Activated naive CD4-positive, alpha-beta T cell treated with anti-CD3 and anti-CD28 coated beads, Interleukin-2, amount 50 U/mL, for 24 hours (primary cell): ENCODE measurements at regions not wholly inside any gene's neighbourhood (a gene's known extent, or its start where the extent isn't known, plus 50 kb on each side); places are given as distances from the start of the nearest gene placed in this dataset.
"Not testable (repeated sequence)": the region's sequence is repeated elsewhere in the genome, so short reads cannot be mapped to it uniquely, and the experiment has no call there.

ENCODE experiments used
- H3K27ac Mint-ChIP-seq: one replicate; pipeline ENCODE4 v1.8.0; 2021; ENCODE audit warnings: mild to moderate bottlenecking, mixed read lengths
- H3K27me3 Mint-ChIP-seq: one replicate; pipeline ENCODE4 v1.8.0; 2021; ENCODE audit warnings: mixed read lengths
- H3K36me3 Mint-ChIP-seq: one replicate; pipeline ENCODE4 v1.8.0; 2021; ENCODE audit warnings: mixed read lengths
- H3K4me1 Mint-ChIP-seq: one replicate; pipeline ENCODE4 v1.8.0; 2021; ENCODE audit warnings: mixed read lengths
- H3K4me3 Mint-ChIP-seq: one replicate; pipeline ENCODE4 v1.8.0; 2021; ENCODE audit warnings: mild to moderate bottlenecking, mixed read lengths
- H3K9me3 Mint-ChIP-seq: one replicate; pipeline ENCODE4 v1.8.0; 2021; ENCODE audit warnings: mixed read lengths

DNA sequence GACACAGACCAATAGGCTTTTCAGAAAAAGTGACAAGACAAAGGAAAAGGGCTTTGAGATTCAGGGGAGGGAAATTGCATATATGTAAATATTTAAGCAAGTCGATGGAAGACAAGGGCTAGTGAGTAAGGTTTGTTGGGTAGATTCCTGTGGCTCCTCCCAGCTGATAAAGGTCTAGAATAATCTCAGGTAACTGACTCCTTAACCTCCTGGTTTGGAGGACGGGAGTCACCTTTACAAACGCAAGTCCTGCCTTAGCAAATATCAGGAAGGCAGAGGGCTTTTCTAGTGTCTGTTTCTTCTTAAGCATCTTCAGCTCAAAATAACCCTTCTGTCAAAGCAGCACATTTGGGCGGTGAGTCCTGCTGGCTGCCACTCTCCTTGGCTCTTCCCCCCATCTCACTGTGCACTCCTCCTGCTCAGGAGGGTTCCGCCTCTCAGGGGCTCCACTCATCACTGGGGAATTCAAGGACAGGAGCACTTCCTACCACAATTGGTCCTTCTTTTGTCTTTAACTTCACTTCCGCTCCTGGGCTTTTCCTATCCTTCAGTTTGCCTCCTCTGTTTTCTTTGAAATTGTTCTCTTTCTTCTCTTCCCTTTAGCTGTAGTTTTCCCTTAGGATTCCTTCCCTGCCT lies 496.3 kb upstream of the KLF6 start:
- H3K27me3 Mint-ChIP-seq: no peaks in the 10 kb centered on the region
- H3K9me3 Mint-ChIP-seq: no peaks in the 10 kb centered on the region
- peaks cover 5% of the 10 kb centered on the region for H3K4me1 Mint-ChIP-seq
- no peak overlapping the region for H3K4me3 Mint-ChIP-seq
- no peak overlapping the region for H3K27ac Mint-ChIP-seq
- H3K36me3 Mint-ChIP-seq: no peaks in the 10 kb centered on the region

DNA sequence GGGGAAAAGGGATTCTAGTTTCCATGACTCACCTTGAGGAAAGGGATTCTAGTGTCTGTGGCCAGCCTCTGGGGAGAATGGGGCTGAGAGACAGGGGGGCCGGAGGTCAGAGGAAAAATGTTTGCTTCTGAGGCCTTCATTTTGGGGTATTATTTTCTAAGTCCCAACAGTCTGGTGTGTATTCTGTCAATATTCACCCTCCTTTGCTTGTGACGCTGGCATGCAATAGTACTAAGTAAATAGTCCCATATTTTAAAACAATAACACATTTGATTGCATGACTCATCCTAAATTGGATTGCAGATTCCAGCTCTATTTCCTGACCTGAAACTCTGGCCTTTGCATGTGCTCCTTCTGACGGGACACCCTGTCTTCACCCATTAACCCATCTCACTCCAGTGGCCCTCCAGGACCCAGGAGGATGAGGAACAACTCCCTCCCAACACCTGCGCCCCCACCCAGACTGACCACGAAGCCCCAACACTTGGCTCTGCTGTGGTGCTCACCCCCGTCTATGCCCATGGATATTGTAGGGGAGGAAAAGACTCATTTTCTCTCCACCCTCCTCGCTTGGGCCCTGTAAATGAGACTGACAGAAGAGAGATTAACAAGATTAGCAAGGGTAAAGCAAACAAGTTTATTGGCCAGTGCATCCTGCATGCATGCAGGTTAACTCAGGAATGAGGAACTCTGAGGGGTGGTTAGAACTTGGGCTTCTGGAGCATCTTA lies 495.6 kb upstream of the KLF6 start:
- Mint-ChIP-seq H3K9me3 (no peaks in the 10 kb centered on the region), H3K4me3 (no peak overlapping the region), H3K4me1 (peaks cover 5% of the 10 kb centered on the region), H3K27me3 (no peaks in the 10 kb centered on the region), H3K36me3 (no peaks in the 10 kb centered on the region), H3K27ac (no peak overlapping the region)

DNA sequence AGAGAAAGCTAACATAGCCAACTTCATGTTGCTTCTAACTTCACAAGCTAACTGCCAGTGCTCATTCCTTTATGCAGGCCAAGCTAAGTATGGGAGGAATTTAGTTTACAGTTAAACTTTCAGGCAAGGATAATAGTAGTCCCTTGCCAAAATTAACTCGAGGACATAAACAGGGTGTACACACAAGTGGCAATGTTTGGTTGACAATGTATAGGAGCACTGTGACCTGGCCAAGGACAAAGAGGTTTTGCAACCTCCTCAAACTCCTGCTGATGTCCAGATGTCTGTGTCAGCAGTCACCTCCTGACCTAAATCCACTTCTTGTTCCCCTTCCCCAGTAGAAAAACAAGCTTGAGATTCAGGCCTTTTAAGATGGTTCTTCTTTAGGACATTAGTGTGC lies 494.6 kb upstream of the KLF6 start:
- H3K9me3 Mint-ChIP-seq: no peaks in the 10 kb centered on the region
- no peaks in the 10 kb centered on the region for H3K36me3 Mint-ChIP-seq

DNA sequence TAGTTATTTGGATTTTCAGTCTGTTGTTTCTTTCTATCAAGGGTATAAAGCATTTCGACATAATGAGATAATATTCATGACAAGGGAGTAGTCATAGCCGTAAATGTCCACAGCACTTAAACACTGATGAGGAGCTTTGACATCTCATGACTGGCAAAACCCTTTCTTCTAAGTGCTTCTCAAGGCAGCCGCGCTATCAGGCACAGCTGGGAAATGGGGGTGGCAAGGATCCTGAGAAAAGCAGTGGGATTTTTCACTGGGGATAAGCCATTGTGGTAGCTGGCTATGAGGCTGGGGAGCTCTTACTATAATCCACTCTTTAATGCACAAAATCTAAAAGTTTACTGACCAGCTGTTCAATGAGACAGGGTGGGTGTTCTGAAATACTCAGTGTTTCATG lies 493.2 kb upstream of the KLF6 start:
- Mint-ChIP-seq H3K36me3 (no peaks in the 10 kb centered on the region), H3K27ac (no peak overlapping the region), H3K4me3 (no peak overlapping the region), H3K4me1 (no peaks in the 10 kb centered on the region), H3K9me3 (no peaks in the 10 kb centered on the region), H3K27me3 (no peaks in the 10 kb centered on the region)

More for the DNA sequence above, 494.6 kb upstream of the KLF6 start:
- Mint-ChIP-seq H3K27me3 (no peaks in the 10 kb centered on the region), H3K4me3 (no peak overlapping the region), H3K4me1 (no peaks in the 10 kb centered on the region), H3K27ac (no peak overlapping the region)

DNA sequence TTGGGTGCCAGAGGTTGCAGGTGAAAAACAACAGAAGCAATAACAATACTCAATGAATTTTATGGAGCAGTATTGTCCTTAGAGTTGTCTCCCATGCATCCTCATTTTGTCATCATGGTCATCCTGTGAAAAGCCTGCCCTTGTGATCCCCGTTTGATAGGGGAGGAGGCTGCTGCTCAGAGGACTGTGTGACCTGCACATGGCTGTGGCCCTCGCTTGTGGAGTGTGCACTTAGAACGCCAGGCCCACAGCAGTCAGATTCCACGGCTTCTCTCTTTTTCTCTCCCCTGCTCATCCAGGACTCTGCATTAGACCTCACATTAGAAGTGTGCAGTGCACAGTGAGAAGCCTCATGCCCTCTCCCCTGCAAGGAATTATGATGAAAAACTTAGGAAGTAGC lies 491.1 kb upstream of the KLF6 start:
- H3K9me3 Mint-ChIP-seq: no peaks in the 10 kb centered on the region
- no peak overlapping the region for H3K27ac Mint-ChIP-seq
- no peaks in the 10 kb centered on the region for H3K36me3 Mint-ChIP-seq
- no peaks in the 10 kb centered on the region for H3K4me1 Mint-ChIP-seq
- no peak overlapping the region for H3K4me3 Mint-ChIP-seq
- H3K27me3 Mint-ChIP-seq: no peaks in the 10 kb centered on the region

DNA sequence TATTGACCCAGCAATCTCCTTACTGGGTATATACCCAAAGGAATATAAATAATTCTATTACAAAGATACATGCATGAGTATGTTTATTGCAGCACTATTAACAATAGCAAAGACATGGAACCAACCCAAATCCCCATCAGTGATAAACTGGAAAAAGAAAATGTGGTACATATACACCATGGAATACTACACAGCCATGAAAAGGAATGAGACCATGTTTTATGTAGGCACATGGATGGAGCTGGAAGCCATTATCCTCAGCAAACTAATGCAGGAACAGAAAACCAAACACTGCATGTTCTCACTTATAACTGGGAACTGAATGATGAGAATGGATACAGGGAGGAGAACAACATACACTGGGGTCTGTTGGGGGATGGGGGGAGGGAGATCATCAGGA lies 489.7 kb upstream of the KLF6 start:
- not testable (repeated sequence) for H3K36me3 Mint-ChIP-seq, H3K4me1 Mint-ChIP-seq, H3K27ac Mint-ChIP-seq, H3K4me3 Mint-ChIP-seq, H3K9me3 Mint-ChIP-seq, H3K27me3 Mint-ChIP-seq

DNA sequence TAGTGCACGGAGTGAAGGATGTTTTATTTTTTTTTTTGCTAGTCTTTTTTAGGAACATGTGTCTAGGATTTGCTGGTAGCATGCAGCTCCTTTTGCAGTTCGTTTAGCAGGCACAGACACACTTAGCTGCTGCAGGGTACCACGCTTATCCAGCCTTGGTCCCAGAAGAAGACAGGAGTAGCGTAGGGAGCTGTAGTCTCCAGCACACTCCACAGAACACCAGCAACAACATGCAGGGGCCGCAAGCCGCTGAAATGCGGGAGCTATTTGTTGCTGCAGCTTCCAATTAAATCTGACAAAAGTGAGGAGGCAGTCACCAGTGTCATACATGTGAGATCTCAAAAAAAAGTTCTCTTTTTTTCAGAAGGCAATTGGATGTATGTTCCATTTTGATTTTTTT lies 486.2 kb upstream of the KLF6 start:
- peaks cover 2% of the 10 kb centered on the region for H3K27me3 Mint-ChIP-seq
- H3K9me3 Mint-ChIP-seq: no peaks in the 10 kb centered on the region
- H3K27ac Mint-ChIP-seq: no peak overlapping the region
- peaks cover 5% of the 10 kb centered on the region for H3K4me1 Mint-ChIP-seq
- H3K4me3 Mint-ChIP-seq: no peak overlapping the region
- no peaks in the 10 kb centered on the region for H3K36me3 Mint-ChIP-seq

DNA sequence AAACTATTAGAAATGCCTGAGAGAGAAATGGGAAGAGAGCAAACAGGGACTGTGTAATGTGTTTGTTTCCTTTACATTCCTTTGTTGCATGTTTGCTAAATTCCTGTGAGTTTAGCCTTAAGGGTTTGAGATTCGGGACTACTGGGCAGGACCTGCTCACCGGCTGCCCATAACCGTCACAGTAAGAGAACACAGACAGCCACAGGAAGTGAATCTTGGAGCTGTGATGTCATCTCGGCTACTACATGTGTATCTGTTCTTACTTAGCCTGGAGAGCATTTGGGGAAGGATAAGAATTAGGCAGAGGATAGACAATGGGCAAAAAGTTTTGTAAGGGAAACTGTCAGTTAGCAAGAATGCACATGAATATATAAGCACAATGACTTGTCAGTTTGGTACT lies 485.1 kb upstream of the KLF6 start:
- Mint-ChIP-seq H3K4me1 (peaks cover 5% of the 10 kb centered on the region), H3K27ac (no peak overlapping the region), H3K36me3 (no peaks in the 10 kb centered on the region)

DNA sequence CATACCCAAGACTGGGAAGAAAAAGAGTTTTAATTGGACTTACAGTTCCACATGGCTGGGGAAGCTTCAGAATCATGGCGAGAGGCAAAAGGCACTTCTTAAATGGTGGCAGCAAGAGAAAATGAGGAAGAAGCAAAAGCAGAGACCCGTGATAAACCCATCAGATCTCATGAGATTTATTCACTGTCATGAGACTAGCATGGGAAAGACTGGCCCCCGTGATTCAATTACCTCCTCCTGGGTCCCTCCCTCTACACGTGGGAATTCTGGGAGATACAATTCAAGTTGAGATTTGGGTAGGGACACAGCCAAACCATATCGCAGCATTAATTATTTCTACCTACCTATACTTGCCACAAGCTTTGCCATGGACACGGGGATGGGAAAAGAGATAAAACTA lies 483.5 kb upstream of the KLF6 start:
- H3K27me3 Mint-ChIP-seq, H3K36me3 Mint-ChIP-seq, H3K4me3 Mint-ChIP-seq, H3K27ac Mint-ChIP-seq, H3K4me1 Mint-ChIP-seq, H3K9me3 Mint-ChIP-seq: not testable (repeated sequence)

More for the DNA sequence above, 485.1 kb upstream of the KLF6 start:
- Mint-ChIP-seq H3K9me3 (no peaks in the 10 kb centered on the region), H3K27me3 (peaks cover 2% of the 10 kb centered on the region), H3K4me3 (no peak overlapping the region)

DNA sequence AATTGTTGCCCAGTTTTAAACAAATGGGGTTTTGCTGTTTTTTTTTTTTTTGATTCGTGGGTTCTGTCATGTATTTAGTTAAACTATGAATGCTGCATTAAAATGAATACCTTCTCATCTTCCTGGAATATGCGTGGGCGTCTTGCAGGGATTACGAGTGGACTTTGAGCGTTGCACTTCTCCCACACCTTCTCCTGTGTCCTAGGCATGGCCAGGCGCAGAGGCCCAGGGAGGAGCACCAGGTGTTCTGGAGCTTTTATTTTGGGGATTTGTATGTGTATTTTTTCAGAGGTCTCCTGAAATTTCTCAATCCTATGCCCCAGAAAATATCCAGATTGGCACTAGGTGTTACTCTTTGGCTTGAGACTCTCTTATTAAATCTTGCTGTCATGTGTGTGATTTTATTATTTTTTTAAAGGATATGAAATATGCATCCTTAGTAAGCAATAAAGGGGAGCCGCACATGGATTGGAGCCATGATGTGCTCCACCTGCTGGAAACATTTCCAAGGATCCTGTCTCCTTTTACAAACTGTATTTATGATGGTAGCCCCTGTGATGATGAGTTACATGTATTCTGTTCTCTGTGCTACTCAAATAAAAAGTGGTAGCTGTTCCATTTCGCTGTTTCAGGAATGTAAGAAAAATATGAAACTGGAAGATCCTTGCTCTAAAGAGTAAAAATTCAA lies 482.2 kb upstream of the KLF6 start:
- Mint-ChIP-seq H3K36me3 (no peaks in the 10 kb centered on the region), H3K4me1 (peaks cover 5% of the 10 kb centered on the region), H3K4me3 (no peak overlapping the region), H3K27ac (no peak overlapping the region), H3K9me3 (no peaks in the 10 kb centered on the region), H3K27me3 (peaks cover 2% of the 10 kb centered on the region)

DNA sequence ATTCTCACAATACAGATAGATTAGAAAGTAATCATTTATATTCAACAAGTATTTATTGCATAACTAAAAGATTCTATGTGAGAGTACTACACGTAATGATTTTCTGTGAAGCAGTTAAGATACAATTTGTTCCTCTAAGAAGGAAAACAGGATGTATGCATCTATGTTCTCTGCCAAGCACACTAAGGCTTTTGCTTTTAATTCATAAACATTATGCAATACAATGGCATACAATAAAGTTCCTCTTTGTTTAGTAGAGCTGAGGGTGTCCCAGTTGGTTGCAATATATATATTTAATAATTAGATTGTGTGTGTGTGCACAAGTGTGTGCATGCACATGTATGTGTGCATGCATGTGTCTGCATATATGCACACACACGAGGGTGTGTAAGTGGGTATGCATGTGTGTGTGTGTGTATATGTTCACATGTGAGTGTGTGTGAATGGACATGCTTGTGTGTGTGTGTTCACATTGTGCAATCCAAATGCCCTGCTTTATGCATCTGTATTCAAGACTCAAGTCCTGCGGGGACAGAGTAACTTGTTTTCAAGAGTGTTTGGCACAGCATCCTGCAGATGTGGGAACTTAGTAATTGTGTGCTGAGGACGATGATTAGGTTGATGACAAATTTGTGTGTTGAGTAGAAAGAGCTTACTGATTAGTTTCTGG lies 481.5 kb upstream of the KLF6 start:
- Mint-ChIP-seq H3K36me3 (no peaks in the 10 kb centered on the region), H3K27me3 (peaks cover 2% of the 10 kb centered on the region), H3K4me1 (peaks cover 5% of the 10 kb centered on the region), H3K4me3 (no peak overlapping the region), H3K9me3 (no peaks in the 10 kb centered on the region), H3K27ac (no peak overlapping the region)

DNA sequence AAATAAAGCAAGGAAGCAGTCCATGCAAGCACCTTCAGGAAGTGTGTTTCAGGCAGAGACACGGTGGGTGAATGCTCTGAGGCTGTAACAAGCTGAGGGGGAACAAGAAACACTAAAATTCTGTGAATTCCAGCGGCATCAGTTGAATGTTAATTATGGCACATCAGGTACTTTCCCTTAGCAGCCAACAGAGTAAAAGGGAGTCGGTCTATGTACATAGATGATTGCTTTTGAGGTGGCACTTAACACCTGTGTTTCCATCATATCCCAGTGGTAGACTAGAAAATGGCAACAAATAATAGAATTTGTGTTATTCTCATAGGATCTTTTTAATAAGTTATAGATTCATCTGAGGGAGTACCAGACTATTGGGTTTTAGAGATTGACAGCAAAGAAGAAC lies 481.0 kb upstream of the KLF6 start:
- H3K4me3 Mint-ChIP-seq: no peak overlapping the region
- no peaks in the 10 kb centered on the region for H3K9me3 Mint-ChIP-seq
- H3K27ac Mint-ChIP-seq: no peak overlapping the region
- H3K36me3 Mint-ChIP-seq: no peaks in the 10 kb centered on the region
- peaks cover 5% of the 10 kb centered on the region for H3K4me1 Mint-ChIP-seq
- H3K27me3 Mint-ChIP-seq: peaks cover under 1% of the 10 kb centered on the region

DNA sequence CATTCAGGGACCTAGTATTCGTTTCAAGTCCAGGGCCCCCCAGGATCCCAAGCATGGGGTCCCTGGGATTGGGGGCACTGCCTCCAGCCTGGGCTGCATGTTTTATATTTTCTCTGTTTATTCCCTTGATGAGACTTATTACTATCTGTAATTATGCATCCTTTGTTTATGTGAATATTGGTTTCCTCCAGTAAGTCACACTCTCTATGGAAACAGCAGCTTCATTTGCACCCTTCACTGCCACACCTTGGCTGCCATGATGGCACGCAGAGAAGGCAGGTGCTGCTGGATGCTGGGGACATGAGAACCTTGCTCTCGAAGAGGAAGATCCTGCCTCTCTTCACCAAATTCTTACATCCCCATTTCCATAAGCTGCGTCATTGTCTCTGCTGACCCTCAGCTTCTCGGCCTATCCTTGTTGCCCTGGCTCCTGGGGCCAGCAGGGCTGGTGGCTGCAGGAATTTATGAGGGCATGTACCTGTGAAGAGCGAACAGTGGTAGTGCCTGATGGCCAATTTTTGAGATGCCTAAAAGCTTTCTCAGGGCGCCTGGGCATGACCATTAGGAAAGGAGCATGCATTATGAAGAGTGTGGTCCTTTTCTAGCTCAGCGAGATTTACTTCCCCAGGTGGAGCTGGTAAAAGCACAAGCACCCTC lies 479.3 kb upstream of the KLF6 start:
- no peaks in the 10 kb centered on the region for H3K9me3 Mint-ChIP-seq
- H3K27ac Mint-ChIP-seq: no peak overlapping the region
- no peaks in the 10 kb centered on the region for H3K36me3 Mint-ChIP-seq
- no peak overlapping the region for H3K4me3 Mint-ChIP-seq
- H3K4me1 Mint-ChIP-seq: peaks cover 5% of the 10 kb centered on the region
- H3K27me3 Mint-ChIP-seq: no peaks in the 10 kb centered on the region

DNA sequence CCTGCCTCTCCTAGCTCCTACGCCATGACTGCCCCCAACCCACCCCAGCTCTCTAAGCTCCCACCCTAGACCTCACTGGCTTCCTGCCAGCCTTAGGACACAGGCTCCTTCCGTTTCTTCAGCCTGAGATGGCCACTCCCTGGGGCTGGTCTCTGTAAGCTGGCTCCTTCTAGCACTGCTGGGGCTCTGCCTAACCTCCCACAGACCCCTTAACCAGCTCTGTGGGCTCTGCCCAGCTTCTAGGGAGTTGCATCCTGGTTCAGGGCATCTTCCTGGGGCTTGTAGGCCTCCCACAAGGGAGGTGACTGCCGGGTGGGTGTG lies 478.6 kb upstream of the KLF6 start:
- H3K36me3 Mint-ChIP-seq: no peaks in the 10 kb centered on the region

DNA sequence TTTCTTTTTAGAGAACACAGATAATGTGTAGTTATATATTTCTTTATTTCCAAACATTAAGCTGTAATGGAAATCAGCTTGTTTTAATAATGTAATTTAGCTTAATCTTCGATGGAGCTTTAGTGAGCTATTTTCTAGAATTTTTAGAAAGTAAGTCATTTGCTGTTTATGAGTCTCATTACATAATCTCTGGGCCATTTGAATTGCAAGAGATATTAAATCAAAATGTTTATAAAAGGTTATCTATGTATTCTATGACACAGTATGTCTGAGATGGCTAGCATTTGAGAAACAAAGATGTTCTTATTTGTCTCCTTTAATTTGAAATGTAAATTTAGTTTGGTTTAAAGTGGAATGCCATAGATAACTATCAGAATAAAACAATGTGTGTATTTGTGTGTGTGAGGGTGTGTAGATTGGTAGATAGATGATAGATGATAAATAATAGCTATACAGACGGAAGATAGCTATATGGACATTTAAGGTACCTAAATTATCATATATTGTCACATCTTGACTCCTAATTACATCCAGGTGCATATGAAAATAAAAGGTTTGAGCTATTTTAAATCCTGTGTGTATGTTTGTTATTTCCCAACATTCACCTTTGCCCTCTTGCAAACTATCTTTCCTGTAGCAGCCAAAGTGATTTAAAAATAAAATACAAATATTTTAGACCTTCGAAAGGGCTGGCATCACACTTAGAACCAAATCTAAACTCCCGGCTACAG lies 478.0 kb upstream of the KLF6 start:
- Mint-ChIP-seq H3K4me1 (peaks cover 5% of the 10 kb centered on the region), H3K27me3 (no peaks in the 10 kb centered on the region), H3K36me3 (no peaks in the 10 kb centered on the region), H3K9me3 (no peaks in the 10 kb centered on the region), H3K27ac (no peak overlapping the region), H3K4me3 (no peak overlapping the region)

More for the DNA sequence above, 478.6 kb upstream of the KLF6 start:
- H3K4me1 Mint-ChIP-seq: peaks cover 5% of the 10 kb centered on the region
- no peaks in the 10 kb centered on the region for H3K9me3 Mint-ChIP-seq
- H3K27ac Mint-ChIP-seq: no peak overlapping the region
- H3K27me3 Mint-ChIP-seq: no peaks in the 10 kb centered on the region
- no peak overlapping the region for H3K4me3 Mint-ChIP-seq
